Stimulated activated naive CD8-positive, alpha-beta T cell treated with anti-CD3 and anti-CD28 coated beads, Interleukin-15, Interleukin-2, amounts not matched to agents 100 ng/mL and 50 ng/mL, for 24 hours (primary cell): ENCODE measurements at regions not wholly inside any gene's neighbourhood (a gene's known extent, or its start where the extent isn't known, plus 50 kb on each side); places are given as distances from the start of the nearest gene placed in this dataset.

ENCODE experiments used
- H3K27ac Mint-ChIP-seq: one replicate; pipeline ENCODE4 v1.8.0; 2021; ENCODE audit warnings: mild to moderate bottlenecking, mixed read lengths
- H3K27me3 Mint-ChIP-seq: one replicate; pipeline ENCODE4 v1.8.0; 2021; ENCODE audit warnings: mixed read lengths
- H3K36me3 Mint-ChIP-seq: one replicate; pipeline ENCODE4 v1.8.0; 2021; ENCODE audit warnings: low read depth, mixed read lengths
- H3K4me1 Mint-ChIP-seq: one replicate; pipeline ENCODE4 v1.8.0; 2021; ENCODE audit warnings: low read depth, mixed read lengths
- H3K4me3 Mint-ChIP-seq: one replicate; pipeline ENCODE4 v1.8.0; 2021; ENCODE audit warnings: mild to moderate bottlenecking, mixed read lengths
- H3K9me3 Mint-ChIP-seq: one replicate; pipeline ENCODE4 v1.8.0; 2021; ENCODE audit warnings: mixed read lengths

- no peaks in the 10 kb centered on the region for H3K4me1 Mint-ChIP-seq
- no peak overlapping the region for H3K27ac Mint-ChIP-seq
- no peak overlapping the region for H3K4me3 Mint-ChIP-seq
- H3K36me3 Mint-ChIP-seq: no peaks in the 10 kb centered on the region
- H3K27me3 Mint-ChIP-seq: no peaks in the 10 kb centered on the region
- H3K9me3 Mint-ChIP-seq: no peaks in the 10 kb centered on the region
These were observed 86.4 kb upstream of the VGLL3 start for GRCh38 chr3:87077355-87077754.

- Mint-ChIP-seq H3K27me3 (no peaks in the 10 kb centered on the region), H3K9me3 (no peaks in the 10 kb centered on the region), H3K36me3 (no peaks in the 10 kb centered on the region), H3K4me3 (no peak overlapping the region), H3K27ac (no peak overlapping the region), H3K4me1 (no peaks in the 10 kb centered on the region)
These were observed 86.0 kb upstream of the VGLL3 start for GRCh38 chr3:87076946-87077345.

- Mint-ChIP-seq H3K36me3 (no peaks in the 10 kb centered on the region), H3K4me3 (no peak overlapping the region), H3K9me3 (no peaks in the 10 kb centered on the region), H3K27ac (no peak overlapping the region), H3K4me1 (no peaks in the 10 kb centered on the region), H3K27me3 (no peaks in the 10 kb centered on the region)
These were observed 82.7 kb upstream of the VGLL3 start for GRCh38 chr3:87073496-87074145.

- no peaks in the 10 kb centered on the region for H3K9me3 Mint-ChIP-seq
- no peak overlapping the region for H3K27ac Mint-ChIP-seq
- H3K36me3 Mint-ChIP-seq: no peaks in the 10 kb centered on the region
- no peaks in the 10 kb centered on the region for H3K27me3 Mint-ChIP-seq
- no peak overlapping the region for H3K4me3 Mint-ChIP-seq
- H3K4me1 Mint-ChIP-seq: no peaks in the 10 kb centered on the region
These were observed 81.5 kb upstream of the VGLL3 start for GRCh38 chr3:87072446-87072845.

GRCh38 chr3:87069971-87070370, 79.0 kb upstream of the VGLL3 start:
- H3K36me3 Mint-ChIP-seq: no peaks in the 10 kb centered on the region
- no peaks in the 10 kb centered on the region for H3K4me1 Mint-ChIP-seq
- no peaks in the 10 kb centered on the region for H3K9me3 Mint-ChIP-seq
- no peak overlapping the region for H3K4me3 Mint-ChIP-seq
- no peak overlapping the region for H3K27ac Mint-ChIP-seq
- H3K27me3 Mint-ChIP-seq: no peaks in the 10 kb centered on the region

GRCh38 chr3:87069021-87069420, 78.1 kb upstream of the VGLL3 start:
- no peak overlapping the region for H3K4me3 Mint-ChIP-seq
- no peaks in the 10 kb centered on the region for H3K9me3 Mint-ChIP-seq
- no peak overlapping the region for H3K27ac Mint-ChIP-seq
- H3K4me1 Mint-ChIP-seq: no peaks in the 10 kb centered on the region
- no peaks in the 10 kb centered on the region for H3K36me3 Mint-ChIP-seq
- no peaks in the 10 kb centered on the region for H3K27me3 Mint-ChIP-seq

GRCh38 chr3:87062685-87063084, 71.7 kb upstream of the VGLL3 start:
- Mint-ChIP-seq H3K4me1 (no peaks in the 10 kb centered on the region), H3K27me3 (no peaks in the 10 kb centered on the region), H3K4me3 (no peak overlapping the region), H3K36me3 (no peaks in the 10 kb centered on the region), H3K9me3 (no peaks in the 10 kb centered on the region), H3K27ac (no peak overlapping the region)

GRCh38 chr3:87057474-87057873, 66.5 kb upstream of the VGLL3 start:
- peaks cover 3% of the 10 kb centered on the region for H3K9me3 Mint-ChIP-seq
- no peak overlapping the region for H3K4me3 Mint-ChIP-seq

GRCh38 chr3:87053553-87053952, 62.6 kb upstream of the VGLL3 start:
- H3K36me3 Mint-ChIP-seq: no peaks in the 10 kb centered on the region
- H3K4me3 Mint-ChIP-seq: no peak overlapping the region
- no peaks in the 10 kb centered on the region for H3K27me3 Mint-ChIP-seq
- no peaks in the 10 kb centered on the region for H3K4me1 Mint-ChIP-seq
- H3K9me3 Mint-ChIP-seq: peaks cover 7% of the 10 kb centered on the region
- H3K27ac Mint-ChIP-seq: no peak overlapping the region

More at GRCh38 chr3:87057474-87057873, 66.5 kb upstream of the VGLL3 start:
- Mint-ChIP-seq H3K36me3 (no peaks in the 10 kb centered on the region), H3K4me1 (no peaks in the 10 kb centered on the region), H3K27me3 (no peaks in the 10 kb centered on the region), H3K27ac (no peak overlapping the region)

GRCh38 chr3:87052499-87053260, 61.7 kb upstream of the VGLL3 start:
- peaks cover 7% of the 10 kb centered on the region for H3K9me3 Mint-ChIP-seq
- H3K27me3 Mint-ChIP-seq: no peaks in the 10 kb centered on the region

GRCh38 chr3:87047852-87048251, 56.9 kb upstream of the VGLL3 start:
- Mint-ChIP-seq H3K36me3 (no peaks in the 10 kb centered on the region), H3K4me1 (no peaks in the 10 kb centered on the region), H3K27ac (no peak overlapping the region), H3K4me3 (no peak overlapping the region), H3K27me3 (no peaks in the 10 kb centered on the region), H3K9me3 (peaks cover 5% of the 10 kb centered on the region)

More at GRCh38 chr3:87052499-87053260, 61.7 kb upstream of the VGLL3 start:
- Mint-ChIP-seq H3K4me3 (no peak overlapping the region), H3K36me3 (no peaks in the 10 kb centered on the region), H3K27ac (no peak overlapping the region), H3K4me1 (no peaks in the 10 kb centered on the region)

GRCh38 chr3:87046241-87046640, 55.3 kb upstream of the VGLL3 start:
- Mint-ChIP-seq H3K27ac (no peak overlapping the region), H3K36me3 (no peaks in the 10 kb centered on the region), H3K27me3 (no peaks in the 10 kb centered on the region)

GRCh38 chr3:87045473-87045872, 54.5 kb upstream of the VGLL3 start:
- Mint-ChIP-seq H3K4me1 (no peaks in the 10 kb centered on the region), H3K27me3 (no peaks in the 10 kb centered on the region), H3K36me3 (no peaks in the 10 kb centered on the region), H3K27ac (no peak overlapping the region), H3K9me3 (no peaks in the 10 kb centered on the region), H3K4me3 (no peak overlapping the region)

More at GRCh38 chr3:87046241-87046640, 55.3 kb upstream of the VGLL3 start:
- Mint-ChIP-seq H3K4me3 (no peak overlapping the region), H3K4me1 (no peaks in the 10 kb centered on the region), H3K9me3 (no peaks in the 10 kb centered on the region)

- Mint-ChIP-seq H3K27ac (no peak overlapping the region), H3K27me3 (no peaks in the 10 kb centered on the region), H3K9me3 (no peaks in the 10 kb centered on the region), H3K36me3 (no peaks in the 10 kb centered on the region), H3K4me1 (no peaks in the 10 kb centered on the region), H3K4me3 (no peak overlapping the region)
These were observed 53.9 kb upstream of the VGLL3 start for GRCh38 chr3:87044846-87045245.

- Mint-ChIP-seq H3K4me1 (no peaks in the 10 kb centered on the region), H3K4me3 (no peak overlapping the region), H3K27ac (no peak overlapping the region), H3K36me3 (no peaks in the 10 kb centered on the region), H3K9me3 (no peaks in the 10 kb centered on the region), H3K27me3 (no peaks in the 10 kb centered on the region)
These were observed 53.5 kb upstream of the VGLL3 start for GRCh38 chr3:87044409-87044808.

GRCh38 chr3:87041191-87041590, 50.2 kb upstream of the VGLL3 start:
- Mint-ChIP-seq H3K4me3 (no peak overlapping the region), H3K27ac (no peak overlapping the region), H3K4me1 (no peaks in the 10 kb centered on the region), H3K27me3 (no peaks in the 10 kb centered on the region), H3K9me3 (no peaks in the 10 kb centered on the region), H3K36me3 (no peaks in the 10 kb centered on the region)
